Activated T-helper 9 cell treated with anti-CD3 and anti-CD28 coated beads, Interleukin-2, amount 50 U/mL, for 16 hours (primary cell): ENCODE measurements at regions not wholly inside any gene's neighbourhood (a gene's known extent, or its start where the extent isn't known, plus 50 kb on each side); places are given as distances from the start of the nearest gene placed in this dataset.
"Not testable (repeated sequence)": the region's sequence is repeated elsewhere in the genome, so short reads cannot be mapped to it uniquely, and the experiment has no call there.

Source experiments
- DNase-seq: peaks from one replicate; pipeline ENCODE4 v3.0.0-alpha.2; 2020; ENCODE audit warnings: low read depth

DNA sequence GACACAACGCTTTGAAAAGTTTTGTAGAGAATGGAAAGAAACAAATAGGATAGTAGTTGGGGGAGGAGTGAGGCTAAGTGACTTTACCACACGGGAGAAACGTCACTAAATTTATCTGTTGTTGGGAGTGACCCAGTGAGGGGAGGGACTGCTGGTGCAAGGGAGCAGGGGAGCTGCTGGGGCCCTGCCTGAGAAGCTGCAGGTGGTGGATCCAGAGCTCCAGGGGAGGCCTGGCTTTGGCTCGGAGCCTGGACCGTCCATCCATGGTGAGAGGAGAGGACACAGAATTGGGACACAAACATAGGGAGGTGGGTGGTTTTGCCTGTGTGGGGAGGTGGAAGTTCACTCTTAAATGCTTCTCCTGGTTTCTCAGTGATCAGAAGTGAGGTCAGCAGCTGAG lies 107.6 kb downstream of the GOSR1 start:
- no peak for DNase-seq

DNA sequence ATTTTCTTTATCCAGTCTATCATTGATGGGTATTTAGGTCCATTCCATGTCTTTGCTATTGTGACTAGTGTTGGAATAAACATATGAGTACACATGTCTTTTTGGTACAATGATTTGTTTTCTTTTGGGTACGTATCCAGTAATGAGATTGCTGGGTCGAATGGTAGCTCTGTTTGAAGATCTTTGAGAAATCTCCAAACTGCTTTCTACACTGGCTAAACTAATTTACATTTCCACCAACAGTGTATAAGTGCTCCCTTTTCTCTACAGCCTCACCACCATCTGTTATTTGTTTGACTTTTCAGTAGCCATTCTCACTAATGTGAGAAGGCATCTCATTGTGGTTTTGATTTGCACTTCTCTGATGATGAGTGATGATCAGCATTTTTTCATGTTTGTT lies 103.7 kb downstream of the GOSR1 start:
- DNase-seq: no peak

DNA sequence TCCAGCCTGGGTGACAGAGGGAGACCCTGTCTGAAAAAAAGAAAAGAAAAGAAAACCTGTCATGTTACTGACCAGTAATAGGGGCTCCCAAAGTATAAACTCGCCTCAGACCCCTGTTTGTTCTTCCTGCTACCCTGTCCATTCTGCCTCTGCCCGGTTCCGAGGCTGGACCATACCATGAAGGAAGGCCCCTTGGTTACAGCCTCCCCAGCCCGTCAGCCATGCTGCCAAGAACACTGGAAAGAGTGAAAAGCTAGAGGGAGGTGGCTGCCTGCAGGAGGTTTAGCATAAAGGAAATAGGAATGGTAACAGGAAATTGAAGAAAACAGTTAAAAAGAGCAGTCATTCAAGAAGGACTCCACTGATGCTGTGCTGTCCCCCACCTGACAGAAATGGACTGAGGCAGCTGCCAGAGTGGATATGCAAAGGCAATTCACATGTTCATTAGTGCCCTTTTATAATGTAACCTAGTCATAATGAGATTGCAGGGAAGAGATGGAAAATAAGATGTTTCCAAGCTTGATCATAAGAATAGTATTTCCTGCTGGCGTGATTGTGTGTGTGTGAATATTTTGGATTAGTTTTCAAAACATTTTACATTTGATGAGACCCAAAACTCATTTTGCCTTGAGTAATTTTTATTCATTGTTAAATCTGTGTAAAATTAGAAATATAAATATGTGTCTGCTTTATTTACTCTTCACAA lies 102.6 kb downstream of the GOSR1 start:
- no peak for DNase-seq

DNA sequence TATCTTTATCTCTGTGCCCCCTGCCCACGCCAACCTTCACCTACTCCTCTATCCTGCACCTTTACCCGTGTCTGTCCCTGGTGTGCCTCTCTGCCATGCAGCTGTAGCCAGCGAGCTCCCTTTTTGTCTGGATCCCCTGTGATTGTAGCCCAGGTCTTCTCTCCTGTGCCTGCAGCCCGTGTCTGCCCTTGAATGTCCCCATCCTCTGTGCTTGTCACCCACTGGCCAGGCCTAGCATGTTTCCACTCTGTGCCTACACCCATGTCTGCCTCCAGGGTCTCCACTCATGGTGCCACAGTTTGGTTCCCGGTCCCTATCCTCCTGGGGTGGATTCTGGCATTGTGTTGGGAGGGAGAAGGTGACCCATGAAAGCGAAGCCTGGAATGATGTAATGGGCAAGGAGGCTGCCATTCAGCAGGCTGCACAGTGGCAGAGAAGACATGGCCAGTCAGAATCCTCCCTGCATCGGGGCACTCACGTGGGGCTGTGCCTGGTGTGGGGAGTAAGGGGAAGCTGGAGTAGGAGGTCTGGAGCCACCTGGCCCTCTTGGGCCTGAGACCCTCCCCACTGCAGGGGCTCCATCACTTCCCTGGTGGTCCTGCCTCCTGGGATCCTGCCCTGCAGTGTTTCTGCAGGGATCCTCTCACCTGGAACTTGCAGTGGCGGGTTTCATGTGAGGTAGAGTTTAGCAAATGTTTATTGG lies 101.0 kb downstream of the GOSR1 start:
- DNase-seq: not testable (repeated sequence)
